ENCODE measurements at regions not wholly inside any gene's neighbourhood (a gene's known extent, or its start where the extent isn't known, plus 50 kb on each side); places are given as distances from the start of the nearest gene placed in this dataset.

DNA sequence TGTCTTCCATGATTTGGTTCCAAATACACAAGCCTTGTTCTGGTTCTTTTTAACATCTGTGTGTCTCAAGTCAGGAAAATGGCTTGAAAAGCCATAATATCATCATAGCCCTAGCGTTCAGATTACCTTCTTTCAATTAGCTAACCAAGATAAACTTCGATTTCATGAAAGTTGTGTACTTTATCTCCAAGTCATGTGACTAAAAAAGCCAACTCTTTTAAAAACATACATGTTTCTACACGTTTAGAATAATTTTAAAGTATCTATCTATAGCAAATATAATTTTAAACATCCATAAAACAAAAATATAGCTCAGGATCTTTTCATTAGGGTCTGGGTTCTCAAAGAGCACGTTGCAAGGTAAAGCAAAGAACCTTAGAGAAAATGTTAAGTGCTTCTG lies 261.1 kb downstream of the PRL start:
- no peak overlapping the region for H3K4me3 ChIP-seq (ENCODE audit: low read length)
- no peak overlapping the region for H3K23ac ChIP-seq (ENCODE audit: low read length)
- no peak overlapping the region for H2BK120ac ChIP-seq (ENCODE audit: low read depth, low read length)
- no peaks in the 10 kb centered on the region for H3K27me3 ChIP-seq (ENCODE audit: insufficient read depth, low read length, poor library complexity)
- H3K18ac ChIP-seq (ENCODE audit: low read length): no peak overlapping the region
- H3K4me2 ChIP-seq (ENCODE audit: low read length): no peak overlapping the region
- no peak overlapping the region for H2BK5ac ChIP-seq (ENCODE audit: low read length)
- WGBS (ENCODE audit: extremely low coverage, insufficient coverage, low lambda C conversion rate): 100% methylated on average over 1 of the region's 4 CpGs
- H2AK5ac ChIP-seq (ENCODE audit: low read length): no peak overlapping the region
- H3K27ac ChIP-seq (ENCODE audit: low read depth, low read length): no peak overlapping the region
- peaks cover 8% of the 10 kb centered on the region for H3K4me1 ChIP-seq (ENCODE audit: control insufficient read depth, low read depth, low read length)
- no peak overlapping the region for H3K56ac ChIP-seq (ENCODE audit: low read length)
- H2BK15ac ChIP-seq (replicated peaks; ENCODE audit: low read depth): no peak overlapping the region
- no peak overlapping the region for H3K4ac ChIP-seq (ENCODE audit: low read depth, low read length)
- H3K79me2 ChIP-seq (ENCODE audit: control insufficient read depth, insufficient read depth, low read length): no peaks in the 10 kb centered on the region
- no peak overlapping the region for H4K5ac ChIP-seq (ENCODE audit: low read length)
- DNase-seq: no peak
- H3K9ac ChIP-seq (ENCODE audit: low read length): no peak overlapping the region
- no peaks in the 10 kb centered on the region for H3K79me1 ChIP-seq (ENCODE audit: low read length)
- no peaks in the 10 kb centered on the region for H3K36me3 ChIP-seq (ENCODE audit: control insufficient read depth, insufficient read depth, low read length)
- no peak overlapping the region for H4K8ac ChIP-seq (ENCODE audit: low read depth, low read length)

DNA sequence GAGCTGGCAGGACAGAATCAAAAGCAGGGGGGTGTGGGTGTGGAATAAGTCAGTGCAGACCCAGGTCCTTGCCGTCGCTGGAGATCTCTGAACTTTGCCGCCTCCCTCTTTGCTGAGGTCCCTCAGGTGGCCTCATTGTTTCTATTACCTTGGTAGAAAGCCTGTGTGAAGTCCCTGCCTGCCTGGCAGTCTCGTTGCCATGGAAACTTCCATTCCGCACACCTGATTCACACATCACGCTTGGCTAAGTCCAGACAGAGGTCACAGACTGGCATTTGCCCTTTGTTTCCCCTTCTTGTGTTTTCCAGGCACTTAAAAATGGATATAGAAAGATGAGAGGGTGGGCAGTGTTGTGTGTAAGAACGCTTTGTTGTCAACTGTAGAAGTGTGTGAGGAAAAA lies 260.6 kb downstream of the PRL start:
- Histone ChIP-seq H3K56ac (ENCODE audit: low read length) (no peak overlapping the region), H2BK120ac (ENCODE audit: low read depth, low read length) (no peak overlapping the region), H2AK5ac (ENCODE audit: low read length) (no peak overlapping the region), H3K27me3 (ENCODE audit: insufficient read depth, low read length, poor library complexity) (no peaks in the 10 kb centered on the region), H3K79me1 (ENCODE audit: low read length) (no peaks in the 10 kb centered on the region), H4K5ac (ENCODE audit: low read length) (no peak overlapping the region), H3K4ac (ENCODE audit: low read depth, low read length) (no peak overlapping the region), H3K4me2 (ENCODE audit: low read length) (no peak overlapping the region), H3K9ac (ENCODE audit: low read length) (no peak overlapping the region), H3K79me2 (ENCODE audit: control insufficient read depth, insufficient read depth, low read length) (no peaks in the 10 kb centered on the region), H3K4me3 (ENCODE audit: low read length) (no peak overlapping the region), H3K4me1 (ENCODE audit: control insufficient read depth, low read depth, low read length) (peaks cover 8% of the 10 kb centered on the region), H3K36me3 (ENCODE audit: control insufficient read depth, insufficient read depth, low read length) (no peaks in the 10 kb centered on the region), H2BK5ac (ENCODE audit: low read length) (no peak overlapping the region), H3K23ac (ENCODE audit: low read length) (no peak overlapping the region), H2BK15ac (replicated peaks; ENCODE audit: low read depth) (no peak overlapping the region), H3K27ac (ENCODE audit: low read depth, low read length) (no peak overlapping the region), H3K18ac (ENCODE audit: low read length) (no peak overlapping the region), H4K8ac (ENCODE audit: low read depth, low read length) (no peak overlapping the region)
- peak; percentile 95 for DNase-seq
- WGBS (ENCODE audit: extremely low coverage, insufficient coverage, low lambda C conversion rate): no CpG with 5 or more reads among the region's 7 CpGs

DNA sequence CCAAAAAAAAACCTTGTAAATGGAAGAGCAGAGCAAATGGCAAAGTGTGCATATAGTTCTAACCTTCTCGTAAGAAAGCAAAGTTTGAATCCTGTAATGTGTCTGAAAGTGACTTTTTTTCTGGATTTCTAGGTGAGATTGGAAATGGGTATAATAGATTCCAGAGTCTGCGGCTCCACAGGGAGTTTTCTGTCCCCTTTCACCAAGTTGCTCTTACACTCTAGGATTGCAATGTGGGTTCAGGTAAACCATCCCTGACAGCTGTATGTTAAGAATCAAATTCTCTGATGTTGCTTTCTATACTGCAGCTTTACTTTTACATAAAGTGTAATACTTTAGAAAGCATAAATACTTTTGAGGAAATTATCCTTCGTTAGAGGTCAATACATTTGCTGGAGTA lies 260.1 kb downstream of the PRL start:
- peaks cover 8% of the 10 kb centered on the region for H3K4me1 ChIP-seq (ENCODE audit: control insufficient read depth, low read depth, low read length)
- H3K36me3 ChIP-seq (ENCODE audit: control insufficient read depth, insufficient read depth, low read length): no peaks in the 10 kb centered on the region
- H3K4ac ChIP-seq (ENCODE audit: low read depth, low read length): no peak overlapping the region
- no peak overlapping the region for H3K23ac ChIP-seq (ENCODE audit: low read length)
- no CpG with 5 or more reads among the region's 3 CpGs for WGBS (ENCODE audit: extremely low coverage, insufficient coverage, low lambda C conversion rate)
- H3K18ac ChIP-seq (ENCODE audit: low read length): no peak overlapping the region
- no peak overlapping the region for H2BK15ac ChIP-seq (replicated peaks; ENCODE audit: low read depth)
- no peak overlapping the region for H2BK120ac ChIP-seq (ENCODE audit: low read depth, low read length)
- H3K27me3 ChIP-seq (ENCODE audit: insufficient read depth, low read length, poor library complexity): no peaks in the 10 kb centered on the region
- H4K5ac ChIP-seq (ENCODE audit: low read length): no peak overlapping the region
- H3K56ac ChIP-seq (ENCODE audit: low read length): no peak overlapping the region
- DNase-seq: no peak
- no peaks in the 10 kb centered on the region for H3K79me1 ChIP-seq (ENCODE audit: low read length)
- H2AK5ac ChIP-seq (ENCODE audit: low read length): no peak overlapping the region
- H2BK5ac ChIP-seq (ENCODE audit: low read length): no peak overlapping the region
- no peak overlapping the region for H3K9ac ChIP-seq (ENCODE audit: low read length)
- H3K4me2 ChIP-seq (ENCODE audit: low read length): no peak overlapping the region
- H3K4me3 ChIP-seq (ENCODE audit: low read length): no peak overlapping the region
- H3K27ac ChIP-seq (ENCODE audit: low read depth, low read length): no peak overlapping the region
- no peak overlapping the region for H4K8ac ChIP-seq (ENCODE audit: low read depth, low read length)
- H3K79me2 ChIP-seq (ENCODE audit: control insufficient read depth, insufficient read depth, low read length): no peaks in the 10 kb centered on the region

DNA sequence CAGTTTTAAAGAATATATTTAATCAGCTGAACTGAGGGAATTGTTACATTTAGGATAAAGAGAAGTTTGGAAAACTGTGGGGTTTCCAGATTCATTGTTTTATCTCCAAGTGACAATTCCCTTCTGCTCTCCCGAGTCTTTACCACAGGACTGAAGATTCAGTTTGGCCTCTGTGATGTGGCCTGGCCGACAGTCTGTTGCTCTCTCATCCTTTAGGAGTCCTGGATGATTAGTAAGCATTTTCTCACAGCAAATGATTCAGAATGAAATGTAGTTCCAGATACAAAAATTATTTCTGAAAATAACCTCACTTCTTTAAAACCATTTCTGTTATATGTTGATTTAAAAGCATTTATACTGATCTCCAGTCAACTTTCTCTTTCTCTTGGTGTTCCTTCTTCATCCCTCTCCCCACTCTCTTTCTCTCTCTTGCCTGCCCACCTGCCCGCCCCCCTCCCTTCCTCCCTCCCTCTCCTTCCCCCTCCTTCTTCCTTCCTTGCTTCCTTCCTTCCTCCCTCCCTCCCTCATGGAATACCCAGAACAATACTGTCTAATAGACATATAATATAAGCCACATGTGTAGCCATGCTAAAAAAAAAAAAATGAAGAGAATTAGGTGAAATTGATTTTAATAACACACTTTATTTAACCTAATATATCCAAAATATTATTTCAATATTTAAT lies 254.9 kb downstream of the PRL start:
- no peak for DNase-seq
- no peak overlapping the region for H3K27ac ChIP-seq (ENCODE audit: low read depth, low read length)
- no peak overlapping the region for H2BK5ac ChIP-seq (ENCODE audit: low read length)
- H4K8ac ChIP-seq (ENCODE audit: low read depth, low read length): no peak overlapping the region
- WGBS (ENCODE audit: extremely low coverage, insufficient coverage, low lambda C conversion rate): no CpG with 5 or more reads among the region's 3 CpGs
- no peak overlapping the region for H3K4me2 ChIP-seq (ENCODE audit: low read length)
- no peak overlapping the region for H3K4me3 ChIP-seq (ENCODE audit: low read length)
- no peaks in the 10 kb centered on the region for H3K27me3 ChIP-seq (ENCODE audit: insufficient read depth, low read length, poor library complexity)
- H3K4ac ChIP-seq (ENCODE audit: low read depth, low read length): no peak overlapping the region
- no peak overlapping the region for H3K18ac ChIP-seq (ENCODE audit: low read length)
- no peaks in the 10 kb centered on the region for H3K36me3 ChIP-seq (ENCODE audit: control insufficient read depth, insufficient read depth, low read length)
- H2BK15ac ChIP-seq (replicated peaks; ENCODE audit: low read depth): no peak overlapping the region
- H3K9ac ChIP-seq (ENCODE audit: low read length): no peak overlapping the region
- H3K79me2 ChIP-seq (ENCODE audit: control insufficient read depth, insufficient read depth, low read length): no peaks in the 10 kb centered on the region
- no peak overlapping the region for H2BK120ac ChIP-seq (ENCODE audit: low read depth, low read length)
- H3K79me1 ChIP-seq (ENCODE audit: low read length): no peaks in the 10 kb centered on the region
- H3K4me1 ChIP-seq (ENCODE audit: control insufficient read depth, low read depth, low read length): no peaks in the 10 kb centered on the region
- H3K56ac ChIP-seq (ENCODE audit: low read length): no peak overlapping the region
- no peak overlapping the region for H4K5ac ChIP-seq (ENCODE audit: low read length)
- H2AK5ac ChIP-seq (ENCODE audit: low read length): no peak overlapping the region
- no peak overlapping the region for H3K23ac ChIP-seq (ENCODE audit: low read length)

DNA sequence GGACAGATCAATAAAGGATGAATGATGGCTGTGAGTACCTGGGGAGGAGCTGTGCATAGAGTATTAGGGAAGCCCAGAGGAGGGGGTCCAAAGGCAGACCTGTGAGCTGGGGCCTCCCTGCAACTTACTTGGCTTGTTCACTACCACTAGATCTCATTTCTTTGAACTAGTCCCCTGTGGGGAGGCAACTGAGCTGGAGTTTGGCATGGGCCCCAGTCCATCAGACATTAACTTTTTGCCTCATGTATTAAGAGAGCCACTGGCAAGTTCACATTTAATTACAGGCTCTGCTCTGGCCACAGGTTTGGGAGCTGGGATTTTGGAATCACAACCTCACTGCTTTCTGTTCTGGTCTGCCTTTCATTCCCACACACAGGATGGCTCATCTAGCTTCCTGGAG lies 254.1 kb downstream of the PRL start:
- no peak overlapping the region for H3K4ac ChIP-seq (ENCODE audit: low read depth, low read length)
- H3K4me1 ChIP-seq (ENCODE audit: control insufficient read depth, low read depth, low read length): no peaks in the 10 kb centered on the region
- H2BK120ac ChIP-seq (ENCODE audit: low read depth, low read length): no peak overlapping the region
- H3K79me1 ChIP-seq (ENCODE audit: low read length): no peaks in the 10 kb centered on the region
- no peak overlapping the region for H4K5ac ChIP-seq (ENCODE audit: low read length)
- no peak overlapping the region for H3K23ac ChIP-seq (ENCODE audit: low read length)
- H3K56ac ChIP-seq (ENCODE audit: low read length): no peak overlapping the region
- no peak overlapping the region for H3K9ac ChIP-seq (ENCODE audit: low read length)
- H2AK5ac ChIP-seq (ENCODE audit: low read length): no peak overlapping the region
- no peak for DNase-seq
- H2BK5ac ChIP-seq (ENCODE audit: low read length): no peak overlapping the region
- H3K4me3 ChIP-seq (ENCODE audit: low read length): no peak overlapping the region
- no peaks in the 10 kb centered on the region for H3K79me2 ChIP-seq (ENCODE audit: control insufficient read depth, insufficient read depth, low read length)
- no peak overlapping the region for H4K8ac ChIP-seq (ENCODE audit: low read depth, low read length)
- no peak overlapping the region for H3K4me2 ChIP-seq (ENCODE audit: low read length)
- H3K36me3 ChIP-seq (ENCODE audit: control insufficient read depth, insufficient read depth, low read length): no peaks in the 10 kb centered on the region
- H2BK15ac ChIP-seq (replicated peaks; ENCODE audit: low read depth): no peak overlapping the region
- no peak overlapping the region for H3K18ac ChIP-seq (ENCODE audit: low read length)
- no peak overlapping the region for H3K27ac ChIP-seq (ENCODE audit: low read depth, low read length)
- H3K27me3 ChIP-seq (ENCODE audit: insufficient read depth, low read length, poor library complexity): no peaks in the 10 kb centered on the region

DNA sequence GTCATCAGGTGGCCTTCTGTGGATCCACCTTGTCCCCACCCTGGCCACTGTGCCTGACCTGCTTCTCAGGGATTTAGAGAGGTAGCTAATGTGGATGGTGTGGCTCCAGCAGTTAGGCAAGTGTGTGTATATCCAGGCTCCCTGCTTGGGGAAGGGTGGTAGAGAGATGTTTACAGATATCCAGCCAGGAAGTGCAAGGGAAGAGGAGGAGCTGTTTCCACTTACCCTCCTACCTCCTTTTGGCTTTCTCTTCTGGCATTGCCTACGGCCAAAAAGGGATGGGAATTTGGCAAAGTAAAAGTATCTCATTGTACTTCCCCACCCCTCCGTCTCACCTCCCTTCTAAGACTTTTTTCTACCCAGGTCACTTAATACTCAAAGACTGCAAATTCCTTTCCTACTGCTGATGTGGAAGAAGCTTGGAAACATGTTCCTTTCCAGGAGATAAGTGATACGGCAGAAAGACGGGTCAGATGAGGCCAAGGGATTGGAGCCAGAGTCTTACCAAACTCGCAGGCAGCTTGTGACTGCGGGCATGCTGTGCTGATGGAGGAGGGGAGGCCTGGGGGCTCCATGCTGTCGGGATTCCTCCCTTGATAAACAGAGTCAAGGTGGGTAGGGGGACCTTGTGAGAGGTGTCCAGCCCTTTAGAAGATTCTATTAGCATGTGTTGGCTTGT lies 253.4 kb downstream of the PRL start:
- H3K4me2 ChIP-seq (ENCODE audit: low read length): no peak overlapping the region
- H2BK120ac ChIP-seq (ENCODE audit: low read depth, low read length): no peak overlapping the region
- no peaks in the 10 kb centered on the region for H3K4me1 ChIP-seq (ENCODE audit: control insufficient read depth, low read depth, low read length)
- no peak overlapping the region for H2BK15ac ChIP-seq (replicated peaks; ENCODE audit: low read depth)
- H3K36me3 ChIP-seq (ENCODE audit: control insufficient read depth, insufficient read depth, low read length): no peaks in the 10 kb centered on the region
- H3K56ac ChIP-seq (ENCODE audit: low read length): no peak overlapping the region
- H3K18ac ChIP-seq (ENCODE audit: low read length): no peak overlapping the region
- H3K27me3 ChIP-seq (ENCODE audit: insufficient read depth, low read length, poor library complexity): no peaks in the 10 kb centered on the region
- no peak overlapping the region for H2AK5ac ChIP-seq (ENCODE audit: low read length)
- no peak overlapping the region for H4K5ac ChIP-seq (ENCODE audit: low read length)
- H3K4me3 ChIP-seq (ENCODE audit: low read length): no peak overlapping the region
- H4K8ac ChIP-seq (ENCODE audit: low read depth, low read length): no peak overlapping the region
- H3K79me1 ChIP-seq (ENCODE audit: low read length): no peaks in the 10 kb centered on the region
- no peak overlapping the region for H3K4ac ChIP-seq (ENCODE audit: low read depth, low read length)
- no peaks in the 10 kb centered on the region for H3K79me2 ChIP-seq (ENCODE audit: control insufficient read depth, insufficient read depth, low read length)
- DNase-seq: peak; percentile 31
- no peak overlapping the region for H3K9ac ChIP-seq (ENCODE audit: low read length)
- H3K23ac ChIP-seq (ENCODE audit: low read length): no peak overlapping the region
- H2BK5ac ChIP-seq (ENCODE audit: low read length): no peak overlapping the region
- WGBS (ENCODE audit: extremely low coverage, insufficient coverage, low lambda C conversion rate): no CpG with 5 or more reads among the region's 7 CpGs
- H3K27ac ChIP-seq (ENCODE audit: low read depth, low read length): no peak overlapping the region

All from mesendoderm (in vitro differentiated cells).